Inferior parietal cortex (tissue), 1 donor: ENCODE measurements at regions not wholly inside any gene's neighbourhood (a gene's known extent, or its start where the extent isn't known, plus 50 kb on each side); places are given as distances from the start of the nearest gene placed in this dataset.

Experiments
- DNase-seq: peaks from one replicate; pipeline ENCODE4 v3.0.0-alpha.2; 2016; ENCODE audit errors: extremely low spot score

- no peak for DNase-seq
Observed at GRCh38 chr21:41689289-41689583, 77.6 kb downstream of the RIPK4 start.

- no peak for DNase-seq
Observed at GRCh38 chr21:41687633-41688032, 79.2 kb downstream of the RIPK4 start.

- no peak for DNase-seq
Observed at GRCh38 chr21:41686664-41687063, 80.2 kb downstream of the RIPK4 start.

- no peak for DNase-seq
Observed at GRCh38 chr21:41685511-41686149, 81.2 kb downstream of the RIPK4 start.

- no peak for DNase-seq
Observed at GRCh38 chr21:41684381-41685245, 82.2 kb downstream of the RIPK4 start.

- no peak for DNase-seq
Observed at GRCh38 chr21:41683815-41684214, 83.0 kb downstream of the RIPK4 start.

- no peak for DNase-seq
Observed at GRCh38 chr21:41682719-41683179, 84.1 kb downstream of the RIPK4 start.

GRCh38 chr21:41681939-41682718 lies 84.7 kb downstream of the RIPK4 start:
- DNase-seq: no peak

GRCh38 chr21:41681348-41681801 lies 85.5 kb downstream of the RIPK4 start:
- no peak for DNase-seq

- no peak for DNase-seq
Observed at GRCh38 chr21:41680444-41681347, 86.2 kb downstream of the RIPK4 start.

- DNase-seq: peak; percentile 53
Observed at GRCh38 chr21:41678924-41679318, 87.9 kb downstream of the RIPK4 start.

- no peak for DNase-seq
Observed at GRCh38 chr21:41678016-41678923, 88.6 kb downstream of the RIPK4 start.

- DNase-seq: no peak
Observed at GRCh38 chr21:41677671-41678015, 89.2 kb downstream of the RIPK4 start.

GRCh38 chr21:41676198-41676597 lies 90.7 kb downstream of the RIPK4 start:
- no peak for DNase-seq

GRCh38 chr21:41675574-41675973 lies 91.3 kb downstream of the RIPK4 start:
- no peak for DNase-seq

GRCh38 chr21:41674402-41674801 lies 92.5 kb downstream of the RIPK4 start:
- DNase-seq: no peak

- DNase-seq: no peak
Observed at GRCh38 chr21:41673596-41674335, 93.1 kb downstream of the RIPK4 start.

- DNase-seq: no peak
Observed at GRCh38 chr21:41673071-41673470, 93.8 kb downstream of the RIPK4 start.

- DNase-seq: no peak
Observed at GRCh38 chr21:41672543-41672915, 94.3 kb downstream of the RIPK4 start.
